ENCODE measurements at regions not wholly inside any gene's neighbourhood (a gene's known extent, or its start where the extent isn't known, plus 50 kb on each side); places are given as distances from the start of the nearest gene placed in this dataset.

DNA sequence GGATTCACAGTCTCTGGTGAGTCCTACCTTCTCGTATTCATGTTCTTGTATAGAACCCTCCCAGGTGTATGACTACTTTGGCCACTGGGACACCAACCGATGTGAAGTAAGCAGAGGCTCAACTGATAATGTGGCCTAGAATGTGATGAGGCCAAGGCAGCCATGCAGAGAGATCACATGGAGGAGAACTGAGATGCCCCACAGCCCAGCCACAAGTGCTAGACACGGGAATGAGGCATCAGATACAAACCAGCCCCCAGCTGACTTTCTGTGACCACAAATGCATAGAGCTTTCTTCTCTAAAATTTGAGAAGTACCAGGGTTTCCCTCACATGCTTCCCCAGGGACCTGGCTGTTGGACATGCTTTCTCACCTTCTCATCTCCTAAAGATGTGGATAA is 375.7 kb downstream of the CCSER2 start:
- TF ChIP-seq BHLHE40 (IDR thresholded peaks at IDR 0.05; ENCODE audit: low read depth, low read length), result no peak
- TF ChIP-seq MXI1 (IDR thresholded peaks at IDR 0.05; ENCODE audit: borderline replicate concordance, low read depth, low read length), result no peak
- TF ChIP-seq CTCF (conservative IDR thresholded peaks at IDR 0.05; ENCODE audit: low read depth, low read length), result no peak
- TF ChIP-seq POLR2A (IDR thresholded peaks at IDR 0.05; ENCODE audit: low read depth, low read length), result no peak
- TF ChIP-seq, protein P1, sequence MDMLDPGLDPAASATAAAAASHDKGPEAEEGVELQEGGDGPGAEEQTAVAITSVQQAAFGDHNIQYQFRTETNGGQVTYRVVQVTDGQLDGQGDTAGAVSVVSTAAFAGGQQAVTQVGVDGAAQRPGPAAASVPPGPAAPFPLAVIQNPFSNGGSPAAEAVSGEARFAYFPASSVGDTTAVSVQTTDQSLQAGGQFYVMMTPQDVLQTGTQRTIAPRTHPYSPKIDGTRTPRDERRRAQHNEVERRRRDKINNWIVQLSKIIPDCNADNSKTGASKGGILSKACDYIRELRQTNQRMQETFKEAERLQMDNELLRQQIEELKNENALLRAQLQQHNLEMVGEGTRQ (IDR thresholded peaks at IDR 0.05; ENCODE audit: low read depth, low read length), result no peak
- TF ChIP-seq MAZ (IDR thresholded peaks at IDR 0.05; ENCODE audit: borderline replicate concordance, low read depth, low read length), result no peak
- TF ChIP-seq CEBPB (IDR thresholded peaks at IDR 0.05; ENCODE audit: low read depth, low read length), result no peak
- TF ChIP-seq RAD21 (IDR thresholded peaks at IDR 0.05; ENCODE audit: low read length), result no peak
